Uterus (tissue), 3 donors: ENCODE measurements at regions not wholly inside any gene's neighbourhood (a gene's known extent, or its start where the extent isn't known, plus 50 kb on each side); places are given as distances from the start of the nearest gene placed in this dataset.
"Not testable (repeated sequence)": the region's sequence is repeated elsewhere in the genome, so short reads cannot be mapped to it uniquely, and the experiment has no call there.

ENCODE experiments used
- DNase-seq, 2 donors: peaks; one replicate each; pipeline ENCODE4 v3.0.0-alpha.2; 2019 to 2020
- H3K27ac ChIP-seq, 2 donors: fragments of 200-600 bp; sonication (generic); 1 replicate in 1 of 2; 2 replicates in 1 of 2; pipeline ENCODE4 v1.5.1; 2016 to 2018
- H3K27me3 ChIP-seq, 2 donors: fragments of 200-600 bp; sonication (generic); one replicate each; pipeline ENCODE4 v1.5.1; 2018 to 2019; ENCODE audit warnings: control low read depth in 1 of 2
- H3K36me3 ChIP-seq, 2 donors: fragments of 200-600 bp; sonication (generic); one replicate each; pipeline ENCODE4 v1.5.1; 2019; ENCODE audit warnings: control low read depth in 1 of 2
- H3K4me1 ChIP-seq, 2 donors: fragments of 200-600 bp; sonication (generic); one replicate each; pipeline ENCODE4 v1.5.1; 2018 to 2019; ENCODE audit warnings: control low read depth in 1 of 2
- H3K4me3 ChIP-seq, 2 donors: fragments of 200-600 bp; sonication (generic); 1 replicate in 1 of 2; 2 replicates in 1 of 2; pipeline ENCODE4 v1.5.1; 2018 to 2019; ENCODE audit warnings: mild to moderate bottlenecking in 1 of 2
- H3K9me3 ChIP-seq, 2 donors: fragments of 200-600 bp; sonication (generic); one replicate each; pipeline ENCODE4 v1.5.1; 2019; ENCODE audit warnings: control low read depth in 1 of 2
- POLR2A ChIP-seq, 2 donors: fragments of 450-650 bp; IDR thresholded peaks; one replicate each; pipeline ENCODE4 v1.6.1; 2016; ENCODE audit warnings: antibody characterized with exemption in 2 of 2, mild to moderate bottlenecking in 1 of 2, moderate library complexity in 1 of 2
- intact Hi-C: fragments of 100-400 bp; cut with DNase I; formaldehyde crosslinking; loops from one replicate; pipeline ENCODE4 v1.15.1; 2023; ENCODE audit warnings: low total_unique reads
- TF ChIP-seq, protein P1 (sequence below), 4 experiments: fragments of 200-600 bp in 2 of 4; fragments of 450-650 bp in 2 of 4; sonication (generic) in 2 of 4; IDR thresholded peaks; one replicate each; pipeline ENCODE4 v1.5.1; 2016 to 2019; ENCODE audit warnings: antibody characterized with exemption in 4 of 4, mild to moderate bottlenecking in 2 of 4, moderate library complexity in 1 of 4
- donor health status: DM: yes; HTN: yes; CAD: no.

DNA sequence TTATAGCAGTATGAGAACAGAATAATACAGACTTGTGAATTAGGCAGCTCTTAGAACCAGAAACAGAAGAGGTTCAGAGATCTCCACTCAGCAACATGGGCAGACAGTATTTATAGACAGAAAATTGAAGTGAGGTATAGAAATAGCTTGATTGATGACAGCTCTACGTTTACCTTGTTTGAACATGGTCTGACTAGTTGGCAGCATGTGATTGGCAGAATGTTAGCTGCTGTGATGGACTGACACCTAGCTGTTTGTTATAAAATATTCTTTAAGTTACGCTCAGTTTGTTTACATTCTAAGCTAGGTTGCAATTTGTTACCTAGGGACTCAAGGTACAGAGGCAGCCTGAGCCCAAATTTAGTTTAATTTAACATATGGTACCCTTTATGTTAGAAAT lies 73.7 kb upstream of the TMEM229A start:
- Histone ChIP-seq H3K27ac (no peak overlapping the region), H3K4me3 (no peak overlapping the region)
- intact Hi-C loops, result no loop called here

GRCh38 chr7:124101173-124101768 lies 68.4 kb upstream of the TMEM229A start:
- no peak overlapping the region for H3K4me3 ChIP-seq
- no peak for TF ChIP-seq POLR2A (IDR thresholded peaks at IDR 0.05)
- TF ChIP-seq, protein P1, sequence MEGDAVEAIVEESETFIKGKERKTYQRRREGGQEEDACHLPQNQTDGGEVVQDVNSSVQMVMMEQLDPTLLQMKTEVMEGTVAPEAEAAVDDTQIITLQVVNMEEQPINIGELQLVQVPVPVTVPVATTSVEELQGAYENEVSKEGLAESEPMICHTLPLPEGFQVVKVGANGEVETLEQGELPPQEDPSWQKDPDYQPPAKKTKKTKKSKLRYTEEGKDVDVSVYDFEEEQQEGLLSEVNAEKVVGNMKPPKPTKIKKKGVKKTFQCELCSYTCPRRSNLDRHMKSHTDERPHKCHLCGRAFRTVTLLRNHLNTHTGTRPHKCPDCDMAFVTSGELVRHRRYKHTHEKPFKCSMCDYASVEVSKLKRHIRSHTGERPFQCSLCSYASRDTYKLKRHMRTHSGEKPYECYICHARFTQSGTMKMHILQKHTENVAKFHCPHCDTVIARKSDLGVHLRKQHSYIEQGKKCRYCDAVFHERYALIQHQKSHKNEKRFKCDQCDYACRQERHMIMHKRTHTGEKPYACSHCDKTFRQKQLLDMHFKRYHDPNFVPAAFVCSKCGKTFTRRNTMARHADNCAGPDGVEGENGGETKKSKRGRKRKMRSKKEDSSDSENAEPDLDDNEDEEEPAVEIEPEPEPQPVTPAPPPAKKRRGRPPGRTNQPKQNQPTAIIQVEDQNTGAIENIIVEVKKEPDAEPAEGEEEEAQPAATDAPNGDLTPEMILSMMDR (IDR thresholded peaks at IDR 0.05), result no peak
- no peaks in the 10 kb centered on the region for H3K9me3 ChIP-seq
- DNase-seq, result no peak
- intact Hi-C loops, result no loop called here
- no peaks in the 10 kb centered on the region for H3K36me3 ChIP-seq
- no peak overlapping the region for H3K27ac ChIP-seq
- no peaks in the 10 kb centered on the region for H3K27me3 ChIP-seq
- H3K4me1 ChIP-seq, result no peaks in the 10 kb centered on the region

More for the DNA sequence above, 73.7 kb upstream of the TMEM229A start:
- TF ChIP-seq, protein P1 (IDR thresholded peaks at IDR 0.05), result no peak
- no peak for TF ChIP-seq POLR2A (IDR thresholded peaks at IDR 0.05)
- no peaks in the 10 kb centered on the region for H3K9me3 ChIP-seq
- H3K4me1 ChIP-seq, result no peaks in the 10 kb centered on the region
- H3K27me3 ChIP-seq, result no peaks in the 10 kb centered on the region
- no peak for DNase-seq
- no peaks in the 10 kb centered on the region for H3K36me3 ChIP-seq

GRCh38 chr7:124100190-124100589 lies 67.3 kb upstream of the TMEM229A start:
- Histone ChIP-seq H3K27me3 (no peaks in the 10 kb centered on the region), H3K27ac (no peak overlapping the region), H3K4me1 (no peaks in the 10 kb centered on the region), H3K36me3 (no peaks in the 10 kb centered on the region), H3K4me3 (no peak overlapping the region), H3K9me3 (no peaks in the 10 kb centered on the region)
- TF ChIP-seq, protein P1 (IDR thresholded peaks at IDR 0.05), result no peak
- no peak for TF ChIP-seq POLR2A (IDR thresholded peaks at IDR 0.05)
- DNase-seq, result no peak
- intact Hi-C loops, result no loop called here

DNA sequence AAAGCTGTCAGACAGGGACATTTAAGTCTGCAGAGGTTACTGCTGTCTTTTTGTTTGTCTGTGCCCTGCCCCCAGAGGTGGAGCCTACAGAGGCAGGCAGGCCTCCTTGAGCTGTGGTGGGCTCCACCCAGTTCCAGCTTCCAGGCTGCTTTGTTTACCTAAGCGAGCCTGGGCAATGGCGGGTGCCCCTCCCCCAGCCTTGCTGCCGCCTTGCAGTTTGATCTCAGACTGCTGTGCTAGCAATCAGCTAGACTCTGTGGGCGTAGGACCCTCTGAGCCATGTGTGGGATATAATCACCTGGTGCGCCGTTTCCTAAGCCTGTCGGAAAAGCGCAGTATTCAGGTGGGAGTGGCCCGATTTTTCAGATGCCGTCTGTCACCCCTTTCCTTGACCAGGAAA lies 66.7 kb upstream of the TMEM229A start:
- intact Hi-C loops, H3K36me3 ChIP-seq, DNase-seq, H3K27me3 ChIP-seq, H3K9me3 ChIP-seq, H3K4me3 ChIP-seq, H3K4me1 ChIP-seq, H3K27ac ChIP-seq: not testable (repeated sequence)

GRCh38 chr7:124089621-124090020 lies 56.8 kb upstream of the TMEM229A start:
- intact Hi-C loops, result no loop called here
- H3K9me3 ChIP-seq, result no peaks in the 10 kb centered on the region
- no peaks in the 10 kb centered on the region for H3K27me3 ChIP-seq
- no peak overlapping the region for H3K27ac ChIP-seq
- no peak for TF ChIP-seq POLR2A (IDR thresholded peaks at IDR 0.05)
- TF ChIP-seq, protein P1 (IDR thresholded peaks at IDR 0.05), result no peak
- H3K4me1 ChIP-seq, result peaks cover 0 to 1% of the 10 kb centered on the region in 2 donors
- no peak overlapping the region for H3K4me3 ChIP-seq
- H3K36me3 ChIP-seq, result no peaks in the 10 kb centered on the region
- no peak for DNase-seq

GRCh38 chr7:124088590-124088989 lies 55.7 kb upstream of the TMEM229A start:
- H3K27me3 ChIP-seq, result no peaks in the 10 kb centered on the region
- TF ChIP-seq, protein P1 (IDR thresholded peaks at IDR 0.05), result no peak
- no peak for TF ChIP-seq POLR2A (IDR thresholded peaks at IDR 0.05)
- no peak for DNase-seq
- H3K4me3 ChIP-seq, result no peak overlapping the region
- H3K9me3 ChIP-seq, result no peaks in the 10 kb centered on the region
- intact Hi-C loops, result no loop called here
- H3K36me3 ChIP-seq, result no peaks in the 10 kb centered on the region
- H3K27ac ChIP-seq, result no peak overlapping the region
- peaks cover 0 to 3% of the 10 kb centered on the region in 2 donors for H3K4me1 ChIP-seq
